HEK293T (cell line): ENCODE measurements at regions not wholly inside any gene's neighbourhood (a gene's known extent, or its start where the extent isn't known, plus 50 kb on each side); places are given as distances from the start of the nearest gene placed in this dataset.

Source experiments
- ARNT ChIP-seq: fragments of 450-650 bp; IDR thresholded peaks from 2 replicates; pipeline ENCODE4 v1.6.1; 2017; ENCODE audit warnings: mild to moderate bottlenecking
- FOXK2 ChIP-seq: fragments of 450-650 bp; IDR thresholded peaks from 2 replicates; pipeline ENCODE4 v1.6.1; 2016; ENCODE audit warnings: mild to moderate bottlenecking
- FOXM1 ChIP-seq: fragments of 450-650 bp; IDR thresholded peaks from 2 replicates; pipeline ENCODE4 v1.6.1; 2017; ENCODE audit warnings: mild to moderate bottlenecking, borderline replicate concordance
- SP1 ChIP-seq: fragments of 450-650 bp; IDR thresholded peaks from 2 replicates; pipeline ENCODE4 v1.6.1; 2017
- SUZ12 ChIP-seq: fragments of 450-650 bp; IDR thresholded peaks from 2 replicates; pipeline ENCODE4 v1.6.1; 2016; ENCODE audit warnings: mild to moderate bottlenecking

DNA sequence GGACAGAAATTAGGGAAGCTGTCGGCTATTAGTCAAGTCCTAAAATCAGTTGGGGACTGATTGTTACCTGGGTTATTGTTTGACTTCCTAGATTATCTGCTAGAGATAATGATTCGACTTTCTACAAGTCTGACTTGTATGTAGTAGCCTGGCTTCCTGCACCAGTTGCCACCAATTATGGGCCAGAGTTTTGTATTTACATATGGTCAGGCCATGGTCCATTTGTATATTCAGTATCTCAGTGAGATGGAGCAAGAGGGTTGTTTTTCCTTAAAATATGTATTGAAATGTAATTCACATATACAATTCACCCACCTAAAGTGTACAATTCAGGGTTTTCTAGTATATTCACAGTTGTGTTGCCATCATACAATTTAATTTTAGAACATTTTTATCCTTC is 130.6 kb upstream of the PHACTR3 start:
- TF ChIP-seq SUZ12 (no peak), FOXM1 (no peak), ARNT (no peak), FOXK2 (no peak), SP1 (no peak)
